GM12873 (cell line): ENCODE measurements at regions not wholly inside any gene's neighbourhood (a gene's known extent, or its start where the extent isn't known, plus 50 kb on each side); places are given as distances from the start of the nearest gene placed in this dataset.

ENCODE experiments used
- TF ChIP-seq, protein P1 (sequence below): IDR thresholded peaks from 2 replicates; pipeline ENCODE4 v1.5.1; 2012; ENCODE audit warnings: low read depth, mild to moderate bottlenecking, moderate library complexity, low read length, control low read depth; ENCODE audit not compliant: insufficient read depth; ENCODE audit errors: missing control alignments

DNA sequence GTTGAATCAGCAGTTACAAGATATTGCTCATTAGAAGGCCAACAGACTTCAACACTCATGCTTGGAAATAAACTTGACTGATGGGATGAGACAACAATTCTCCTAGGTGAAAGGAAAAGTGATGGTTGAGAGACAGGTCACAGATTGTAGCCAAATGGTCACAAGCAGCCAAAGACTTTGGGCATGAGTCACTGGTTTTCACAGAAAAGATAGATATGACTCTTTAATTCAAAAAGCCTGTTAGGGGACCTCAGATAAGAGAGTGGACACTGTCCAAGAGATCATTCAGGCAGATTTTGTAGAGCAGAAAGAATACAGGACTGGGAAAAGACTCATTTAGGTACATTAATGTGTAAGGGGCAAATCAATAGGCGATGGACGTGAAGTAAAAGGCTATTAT is 982.5 kb downstream of the MAT2B start:
- TF ChIP-seq, protein P1, sequence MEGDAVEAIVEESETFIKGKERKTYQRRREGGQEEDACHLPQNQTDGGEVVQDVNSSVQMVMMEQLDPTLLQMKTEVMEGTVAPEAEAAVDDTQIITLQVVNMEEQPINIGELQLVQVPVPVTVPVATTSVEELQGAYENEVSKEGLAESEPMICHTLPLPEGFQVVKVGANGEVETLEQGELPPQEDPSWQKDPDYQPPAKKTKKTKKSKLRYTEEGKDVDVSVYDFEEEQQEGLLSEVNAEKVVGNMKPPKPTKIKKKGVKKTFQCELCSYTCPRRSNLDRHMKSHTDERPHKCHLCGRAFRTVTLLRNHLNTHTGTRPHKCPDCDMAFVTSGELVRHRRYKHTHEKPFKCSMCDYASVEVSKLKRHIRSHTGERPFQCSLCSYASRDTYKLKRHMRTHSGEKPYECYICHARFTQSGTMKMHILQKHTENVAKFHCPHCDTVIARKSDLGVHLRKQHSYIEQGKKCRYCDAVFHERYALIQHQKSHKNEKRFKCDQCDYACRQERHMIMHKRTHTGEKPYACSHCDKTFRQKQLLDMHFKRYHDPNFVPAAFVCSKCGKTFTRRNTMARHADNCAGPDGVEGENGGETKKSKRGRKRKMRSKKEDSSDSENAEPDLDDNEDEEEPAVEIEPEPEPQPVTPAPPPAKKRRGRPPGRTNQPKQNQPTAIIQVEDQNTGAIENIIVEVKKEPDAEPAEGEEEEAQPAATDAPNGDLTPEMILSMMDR, result no peak

DNA sequence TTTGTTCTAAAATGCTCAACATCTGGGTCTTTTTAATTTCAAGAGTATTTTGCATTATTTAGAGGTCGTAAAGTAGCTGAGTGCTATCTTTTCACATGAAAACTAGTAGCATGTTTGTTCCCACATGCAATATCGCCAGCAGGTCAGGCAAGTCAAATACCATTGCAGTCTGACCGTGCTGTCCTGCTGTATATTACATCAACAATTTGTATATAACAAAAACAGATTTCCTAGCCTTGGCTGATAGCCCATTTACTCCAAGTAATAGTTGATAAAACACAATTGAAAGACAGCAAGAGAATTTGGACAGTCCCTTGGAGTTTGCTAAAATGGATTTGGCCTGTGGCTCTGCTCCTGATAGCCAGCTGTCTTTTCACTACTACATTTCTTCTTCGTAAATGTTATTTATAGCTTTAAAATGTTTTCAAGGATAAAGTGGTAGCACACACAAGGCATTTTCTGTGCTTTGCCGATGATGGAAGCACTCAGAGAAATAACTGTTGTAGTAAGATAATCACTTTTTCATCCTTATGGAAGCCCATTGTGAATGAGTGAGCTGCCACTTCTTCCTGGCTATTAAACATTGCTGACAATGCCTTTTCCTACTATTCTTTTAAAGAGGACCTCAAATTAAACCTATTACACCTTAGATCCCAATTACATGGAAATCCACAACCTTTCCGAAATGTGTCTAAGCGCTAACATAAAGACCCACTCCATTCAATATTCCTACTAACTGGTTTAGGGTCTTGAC is 992.1 kb downstream of the MAT2B start:
- TF ChIP-seq, protein P1, result no peak

DNA sequence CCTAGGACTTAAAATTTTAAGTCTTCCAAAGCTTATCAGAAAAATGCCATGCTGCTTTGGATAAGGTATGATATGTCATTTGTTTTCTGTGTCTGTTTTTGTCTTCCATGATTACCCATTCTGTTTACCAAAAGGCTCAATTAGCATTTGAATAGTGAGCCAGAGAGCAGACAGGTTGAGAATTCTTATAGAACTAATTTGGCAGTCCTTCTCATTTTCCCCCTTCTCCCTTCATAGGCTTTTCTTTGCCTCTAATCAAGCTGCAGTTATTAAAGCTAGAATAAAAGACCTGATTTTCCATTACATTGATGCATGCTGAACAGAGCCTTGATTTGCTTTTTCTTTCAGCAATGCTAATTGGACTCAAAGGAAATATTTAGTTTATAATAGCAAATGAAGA is 993.0 kb downstream of the MAT2B start:
- TF ChIP-seq, protein P1, result no peak

DNA sequence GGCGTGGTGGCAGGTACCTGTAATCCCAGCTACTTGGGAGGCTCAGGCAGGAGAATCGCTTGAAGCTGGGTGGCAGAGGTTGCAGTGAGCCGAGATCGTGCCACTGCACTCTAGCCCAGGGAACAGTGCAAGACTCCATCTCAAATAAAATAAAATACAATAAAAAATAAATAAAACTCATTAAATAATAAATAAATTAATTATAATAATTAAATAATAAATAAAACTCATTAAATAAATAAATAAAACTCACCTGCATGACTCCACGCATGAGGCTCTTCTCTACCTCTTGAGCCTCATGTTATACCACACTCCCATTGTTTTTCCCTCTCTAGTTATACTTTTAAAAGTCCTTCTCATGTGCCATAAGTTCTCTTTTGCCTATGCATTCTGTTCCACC is 995.4 kb downstream of the MAT2B start:
- TF ChIP-seq, protein P1, result no peak

DNA sequence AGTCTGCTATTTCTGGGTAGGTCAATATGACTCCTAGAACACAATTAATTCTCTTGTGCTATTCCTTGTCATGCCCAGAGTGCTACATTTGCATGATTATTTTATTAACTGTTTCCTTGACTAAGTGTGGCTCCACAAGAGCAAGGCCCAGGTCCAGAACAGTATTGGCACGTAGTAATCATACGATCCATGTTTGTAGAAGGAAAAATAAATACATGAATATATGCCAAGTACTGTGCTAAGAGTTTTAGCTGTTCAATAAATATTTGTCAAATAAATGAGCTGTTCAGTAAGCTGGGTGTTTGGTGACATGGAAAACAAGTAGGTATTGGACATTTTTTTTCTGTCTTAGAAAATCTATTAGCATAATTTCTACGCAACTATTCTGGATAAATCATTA is 995.9 kb downstream of the MAT2B start:
- TF ChIP-seq, protein P1, result no peak

DNA sequence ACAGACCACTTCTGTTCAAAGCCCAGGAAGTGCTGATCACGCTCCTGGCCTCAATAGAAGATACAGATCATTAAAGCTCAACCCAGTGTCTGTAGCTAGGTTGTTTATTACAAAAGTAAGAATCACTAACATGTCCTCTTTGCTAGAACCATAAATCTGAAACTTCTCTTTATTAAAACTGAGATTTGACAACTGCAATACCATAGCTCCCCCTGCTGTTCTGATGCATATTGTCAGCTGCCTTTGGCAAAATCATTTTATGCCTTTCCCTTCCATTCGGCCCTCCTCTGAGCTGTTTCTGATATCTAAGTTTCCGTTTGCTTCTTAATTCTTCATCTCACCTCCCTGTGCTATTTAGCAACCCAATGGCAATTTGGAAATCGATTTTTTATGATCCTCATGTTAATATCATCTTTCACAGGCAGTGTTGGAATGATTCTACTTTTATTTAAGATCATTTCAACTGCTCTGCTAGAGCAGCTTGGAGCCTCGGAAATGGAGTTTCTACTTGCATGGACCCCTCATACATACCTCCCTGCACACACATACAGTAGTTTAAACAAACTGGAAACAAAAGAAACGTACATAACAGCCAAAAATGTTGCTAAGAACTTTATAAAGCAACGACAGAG is 998.8 kb downstream of the MAT2B start:
- TF ChIP-seq, protein P1, result peak; percentile 69

DNA sequence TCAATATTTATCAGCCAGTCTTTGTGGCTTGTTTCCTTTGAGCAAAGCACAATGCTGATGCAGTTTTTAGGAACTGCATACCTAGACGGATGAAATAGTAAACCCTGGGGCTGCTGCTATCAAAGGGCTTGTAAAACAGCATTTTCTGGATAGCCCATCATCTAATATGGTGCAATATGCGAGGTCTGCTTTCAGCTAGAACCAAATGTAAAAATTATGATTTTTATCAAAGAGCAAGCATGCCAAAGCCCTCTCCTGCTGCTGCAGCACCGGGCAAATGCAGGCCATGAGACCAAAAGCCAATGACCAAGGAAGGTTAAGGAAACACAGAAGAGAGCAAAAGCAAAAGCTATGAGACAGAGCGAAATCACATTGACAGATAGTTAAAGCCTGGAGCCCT is 1000.4 kb downstream of the MAT2B start:
- TF ChIP-seq, protein P1, result no peak
